ENCODE measurements at regions not wholly inside any gene's neighbourhood (a gene's known extent, or its start where the extent isn't known, plus 50 kb on each side); places are given as distances from the start of the nearest gene placed in this dataset.

- TF ChIP-seq, protein P1, sequence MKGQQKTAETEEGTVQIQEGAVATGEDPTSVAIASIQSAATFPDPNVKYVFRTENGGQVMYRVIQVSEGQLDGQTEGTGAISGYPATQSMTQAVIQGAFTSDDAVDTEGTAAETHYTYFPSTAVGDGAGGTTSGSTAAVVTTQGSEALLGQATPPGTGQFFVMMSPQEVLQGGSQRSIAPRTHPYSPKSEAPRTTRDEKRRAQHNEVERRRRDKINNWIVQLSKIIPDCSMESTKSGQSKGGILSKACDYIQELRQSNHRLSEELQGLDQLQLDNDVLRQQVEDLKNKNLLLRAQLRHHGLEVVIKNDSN (IDR thresholded peaks at IDR 0.05), result no peak
- TF ChIP-seq MAX (IDR thresholded peaks at IDR 0.05) (peak; percentile 29; the same call in 1 of the 2 replicates), TAF1 (IDR thresholded peaks at IDR 0.05; ENCODE audit: low read depth) (no peak), EP300 (IDR thresholded peaks at IDR 0.05; ENCODE audit: borderline replicate concordance) (0 out of 2 replicates have a peak, but pooled peaks have one; percentile 12), REST (IDR thresholded peaks at IDR 0.05; ENCODE audit: low read depth) (no peak), NFIC (IDR thresholded peaks at IDR 0.05) (no peak), TEAD4 (IDR thresholded peaks at IDR 0.05) (no peak), EGR1 (IDR thresholded peaks at IDR 0.05) (no peak)
These were observed 139.7 kb downstream of the SEC14L1 start for GRCh38 chr17:77280304-77281121.

Data from Ishikawa (cell line).